HCT116 (cell line): ENCODE measurements at regions not wholly inside any gene's neighbourhood (a gene's known extent, or its start where the extent isn't known, plus 50 kb on each side); places are given as distances from the start of the nearest gene placed in this dataset.

ENCODE experiments used
- ATAC-seq: fragments of 200-7000 bp; cut with Tn5 transposase; 2 replicates; pipeline ENCODE4 v1.9.1; 2020; ENCODE audit warnings: mild to moderate bottlenecking, moderate library complexity
- BruUV-seq: library from RNA; stranded (reverse); fragments of 400-500 nt; replicated peaks from 2 replicates; lab custom pipeline; 2021; lab: Mats Ljungman, UMichigan
- CTCF ChIA-PET: fragments of 300-600 bp; sonication (Branson Sonifier 250); formaldehyde crosslinking; loops from one replicate; lab custom pipeline; 2021; ENCODE audit warnings: antibody characterized with exemption; lab: Charles Lee
- POLR2A ChIA-PET: fragments of 300-600, 350-600 bp; sonication (Branson Sonifier 250); formaldehyde crosslinking; loops from one replicate; lab custom pipeline; 2021; ENCODE audit warnings: antibody characterized with exemption; lab: Charles Lee
- RAD21 ChIA-PET, 2 experiments: fragments of 300-600 bp; sonication (Branson Sonifier 250); formaldehyde crosslinking; loops; one replicate each; lab custom pipeline; 2023; ENCODE audit warnings: low total read pairs in 2 of 2; ENCODE audit not compliant: uncharacterized antibody in 2 of 2, unreplicated experiment in 2 of 2, low non-redundant PET in 1 of 2; lab: Charles Lee
- DNase-seq: peaks from one replicate; pipeline ENCODE4 v3.0.0-alpha.2; 2010; ENCODE audit warnings: low read depth, low spot score
- H2AFZ ChIP-seq: fragments of 200-600 bp; shearing (Covaris generic), sonication (generic); 2 replicates; pipeline ENCODE4 v1.6.1; 2017; ENCODE audit warnings: low read depth, mixed run types, mixed read lengths, antibody characterized with exemption, low read length; ENCODE audit not compliant: poor library complexity, severe bottlenecking
- H3K27ac ChIP-seq: 2 replicates; pipeline ENCODE4 v1.5.1; 2012; ENCODE audit warnings: low read depth, low read length
- H3K27me3 ChIP-seq: fragments of 200-600 bp; sonication (generic); 2 replicates; pipeline ENCODE4 v1.6.1; 2016; ENCODE audit warnings: mixed run types, low read length, mixed read lengths; ENCODE audit not compliant: insufficient read depth
- H3K36me3 ChIP-seq, 2 experiments: fragments of 200-500 bp in 1 of 2; fragments of 200-600 bp in 1 of 2; sonication (Bioruptor generic) in 1 of 2; sonication (generic) in 1 of 2; 2 replicates each; pipeline versions ENCODE4 v1.5.1 to v1.6.1; 2014 to 2016; ENCODE audit warnings: low read length in 2 of 2, inconsistent platforms in 1 of 2, mixed read lengths in 1 of 2, mixed run types in 1 of 2; ENCODE audit not compliant: insufficient read depth in 2 of 2, control insufficient read depth in 1 of 2
- H3K4me1 ChIP-seq, 2 experiments: fragments of 200-600 bp in 1 of 2; sonication (generic) in 1 of 2; 2 replicates each; pipeline versions ENCODE4 v1.5.1 to v1.6.1; 2012 to 2017; ENCODE audit warnings: low read length in 2 of 2, inconsistent platforms in 1 of 2, mild to moderate bottlenecking in 1 of 2, mixed read lengths in 1 of 2, mixed run types in 1 of 2, moderate library complexity in 1 of 2; ENCODE audit not compliant: insufficient read depth in 2 of 2, control insufficient read depth in 1 of 2
- H3K4me2 ChIP-seq: fragments of 200-600 bp; sonication (generic); 2 replicates; pipeline ENCODE4 v1.6.1; 2017; ENCODE audit warnings: mixed run types, low read length, mixed read lengths
- H3K4me3 ChIP-seq, 2 experiments: fragments of 200-600 bp in 1 of 2; sonication (generic) in 1 of 2; replicated peaks in 1 of 2; 2 replicates each; pipeline ENCODE4 v1.5.1; 2011 to 2016; ENCODE audit warnings: low read length in 2 of 2, control low read depth in 1 of 2, low read depth in 1 of 2, mild to moderate bottlenecking in 1 of 2, mixed read lengths in 1 of 2, mixed run types in 1 of 2
- H3K79me2 ChIP-seq: fragments of 200-600 bp; sonication (generic); 2 replicates; pipeline ENCODE4 v1.6.1; 2017; ENCODE audit warnings: mild to moderate bottlenecking, mixed run types, low read length, moderate library complexity, mixed read lengths; ENCODE audit not compliant: insufficient read depth
- H3K9ac ChIP-seq: fragments of 200-600 bp; sonication (generic); 2 replicates; pipeline ENCODE4 v1.6.1; 2016; ENCODE audit warnings: low read length, mixed read lengths
- H3K9me2 ChIP-seq: fragments of 200-600 bp; sonication (generic), shearing (Covaris generic); 2 replicates; pipeline ENCODE4 v1.6.1; 2017; ENCODE audit warnings: mixed run types, mild to moderate bottlenecking, moderate library complexity; ENCODE audit not compliant: insufficient read depth
- H3K9me3 ChIP-seq, 2 experiments: fragments of 200-500 bp in 1 of 2; fragments of 200-600 bp in 1 of 2; sonication (Bioruptor generic) in 1 of 2; sonication (generic) in 1 of 2; 2 replicates each; pipeline ENCODE4 v1.6.1; 2014 to 2017; ENCODE audit warnings: low read length in 2 of 2, mixed read lengths in 2 of 2, inconsistent platforms in 1 of 2, low read depth in 1 of 2, mild to moderate bottlenecking in 1 of 2, mixed run types in 1 of 2, moderate library complexity in 1 of 2; ENCODE audit not compliant: control insufficient read depth in 1 of 2, insufficient read depth in 1 of 2
- H4K20me1 ChIP-seq: fragments of 200-600 bp; sonication (generic), shearing (Covaris generic); 2 replicates; pipeline ENCODE4 v1.6.1; 2017; ENCODE audit warnings: mixed run types, mild to moderate bottlenecking, moderate library complexity; ENCODE audit not compliant: insufficient read depth
- ATF3 ChIP-seq: IDR thresholded peaks from 2 replicates; pipeline ENCODE4 v1.6.1; 2012
- CBX3 ChIP-seq: IDR thresholded peaks from 2 replicates; pipeline ENCODE4 v1.6.1; 2012; ENCODE audit warnings: low read depth
- CTCF ChIP-seq, 3 experiments: fragments of 200-600 bp in 1 of 3; sonication (generic) in 1 of 3; IDR thresholded peaks in 2 of 3; conservative IDR thresholded peaks in 1 of 3; 2 replicates each; pipeline ENCODE4 v1.5.1; 2012 to 2017; ENCODE audit warnings: low read depth in 2 of 3, low read length in 2 of 3, antibody characterized with exemption in 1 of 3, borderline replicate concordance in 1 of 3, control low read depth in 1 of 3, mild to moderate bottlenecking in 1 of 3, mixed read lengths in 1 of 3, mixed run types in 1 of 3, moderate library complexity in 1 of 3; ENCODE audit not compliant: insufficient read depth in 1 of 3
- FOSL1 ChIP-seq: IDR thresholded peaks from 2 replicates; pipeline ENCODE4 v1.6.1; 2012; ENCODE audit warnings: low read depth
- REST ChIP-seq: IDR thresholded peaks from 2 replicates; pipeline ENCODE4 v1.6.1; 2012; ENCODE audit warnings: low read depth
- SP1 ChIP-seq: IDR thresholded peaks from 2 replicates; pipeline ENCODE4 v1.6.1; 2012; ENCODE audit warnings: low read depth
- SRF ChIP-seq: IDR thresholded peaks from 2 replicates; pipeline ENCODE4 v1.6.1; 2012; ENCODE audit warnings: low read depth
- intact Hi-C: fragments of 100-400 bp; cut with micrococcal nuclease; formaldehyde crosslinking; loops from 2 replicates; pipeline ENCODE4 v1.10.0; 2022

GRCh38 chr19:31575846-31576335 lies 226.7 kb upstream of the TSHZ3 start:
- BruUV-seq, result no TSS peak
- H3K27ac ChIP-seq, result no peak overlapping the region
- no peak overlapping the region for H3K4me3 ChIP-seq
- H3K36me3 ChIP-seq, result no peaks in the 10 kb centered on the region
- H2AFZ ChIP-seq, result no peak overlapping the region
- no peaks in the 10 kb centered on the region for H3K79me2 ChIP-seq
- CTCF ChIA-PET, result no interaction called here
- H3K9me2 ChIP-seq, result no peaks in the 10 kb centered on the region
- RAD21 ChIA-PET, result no interaction called here
- H3K9me3 ChIP-seq, result peaks cover 14 to 36% of the 10 kb centered on the region in 2 experiments; a peak in 3 of 4 replicates
- intact Hi-C loops, result no loop called here
- no peak for DNase-seq
- POLR2A ChIA-PET, result no interaction called here
- H3K4me2 ChIP-seq, result no peak overlapping the region
- no peaks in the 10 kb centered on the region for H3K27me3 ChIP-seq
- H4K20me1 ChIP-seq, result no peaks in the 10 kb centered on the region
- H3K4me1 ChIP-seq, result no peaks in the 10 kb centered on the region
- H3K9ac ChIP-seq, result no peak overlapping the region
- ATAC-seq, result no peak
- TF ChIP-seq FOSL1 (no peak), SP1 (no peak), REST (no peak), SRF (no peak), CTCF (IDR thresholded peaks at IDR 0.05 in 2 of 3, conservative IDR thresholded peaks at IDR 0.05 in 1 of 3; ENCODE audit: borderline replicate concordance in 1 of 3, insufficient read depth in 1 of 3, low read depth in 2 of 3, low read length in 2 of 3) (no peak), CBX3 (no peak), ATF3 (no peak)
- TF ChIP-seq, all 23 proteins: peak for 0
